SK-N-SH treated with all-trans-retinoic acid at 6 μM for 48 hours (cell line): ENCODE measurements at regions not wholly inside any gene's neighbourhood (a gene's known extent, or its start where the extent isn't known, plus 50 kb on each side); places are given as distances from the start of the nearest gene placed in this dataset.

Experiments used
- ESRRG ChIP-seq: fragments of 250-450 bp; sonication (Bioruptor Pico); IDR thresholded peaks from 2 replicates; pipeline ENCODE4 v1.6.1; 2021; ENCODE audit warnings: mild to moderate bottlenecking
- PATZ1 ChIP-seq: fragments of 250-450 bp; sonication (Bioruptor Pico); IDR thresholded peaks from 2 replicates; pipeline ENCODE4 v1.8.0; 2020; ENCODE audit warnings: mild to moderate bottlenecking, moderate library complexity, borderline replicate concordance
- POU6F1 ChIP-seq: fragments of 250-450 bp; sonication (Bioruptor Pico); IDR thresholded peaks from 2 replicates; pipeline ENCODE4 v1.8.0; 2021; ENCODE audit warnings: low read depth, mild to moderate bottlenecking, moderate library complexity, borderline replicate concordance
- ZFP30 ChIP-seq: fragments of 450-650 bp; formaldehyde crosslinking; IDR thresholded peaks from 2 replicates; pipeline ENCODE4 v1.5.0; 2022; ENCODE audit warnings: mild to moderate bottlenecking, moderate library complexity

- TF ChIP-seq ESRRG (CRISPR knock-in tag) (no peak), ZFP30 (no peak), PATZ1 (CRISPR knock-in tag) (no peak), POU6F1 (CRISPR knock-in tag) (no peak)
Observed at GRCh38 chr6:169046021-169046420, 207.6 kb downstream of the THBS2 start.
